Osteoblast (primary cell): ENCODE measurements at regions not wholly inside any gene's neighbourhood (a gene's known extent, or its start where the extent isn't known, plus 50 kb on each side); places are given as distances from the start of the nearest gene placed in this dataset.

ENCODE experiments used
- DNase-seq: peaks from one replicate; pipeline ENCODE4 v3.0.0; 2011; ENCODE audit warnings: low spot score, mixed read lengths; ENCODE audit not compliant: insufficient read length; ENCODE audit errors: missing footprints
- H2AFZ ChIP-seq: 2 replicates; pipeline ENCODE4 v1.6.0; 2011; ENCODE audit warnings: mild to moderate bottlenecking, low read length
- H3K27ac ChIP-seq: 2 replicates; pipeline ENCODE4 v1.5.1; 2011; ENCODE audit warnings: mild to moderate bottlenecking, low read depth, low read length, moderate library complexity
- H3K27me3 ChIP-seq: 2 replicates; pipeline ENCODE4 v1.6.0; 2012; ENCODE audit warnings: mild to moderate bottlenecking, control low read depth, inconsistent platforms, low read length, moderate library complexity; ENCODE audit not compliant: insufficient read depth
- H3K36me3 ChIP-seq: 2 replicates; pipeline ENCODE4 v1.5.1; 2011; ENCODE audit warnings: mild to moderate bottlenecking, low read length, control low read depth, moderate library complexity; ENCODE audit not compliant: insufficient read depth
- H3K4me1 ChIP-seq: 2 replicates; pipeline ENCODE4 v1.5.1; 2011; ENCODE audit warnings: mild to moderate bottlenecking, low read length, control low read depth, moderate library complexity; ENCODE audit not compliant: insufficient read depth
- H3K4me2 ChIP-seq: 2 replicates; pipeline ENCODE4 v1.6.0; 2011; ENCODE audit warnings: mild to moderate bottlenecking, low read length; ENCODE audit not compliant: insufficient read depth
- H3K4me3 ChIP-seq: fragments of 200-600 bp; sonication (generic); 3 replicates; pipeline ENCODE4 v1.5.1; 2012; ENCODE audit warnings: mild to moderate bottlenecking, low read length, inconsistent platforms; ENCODE audit not compliant: insufficient read depth
- H3K79me2 ChIP-seq: 2 replicates; pipeline ENCODE4 v1.6.0; 2012; ENCODE audit warnings: mild to moderate bottlenecking, low read length, control low read depth, inconsistent platforms; ENCODE audit not compliant: insufficient read depth
- H3K9me3 ChIP-seq: 2 replicates; pipeline ENCODE4 v1.5.1; 2011; ENCODE audit warnings: low read depth, low read length, control low read depth
- H4K20me1 ChIP-seq: 2 replicates; pipeline ENCODE4 v1.6.0; 2012; ENCODE audit warnings: mild to moderate bottlenecking, low read length, control low read depth; ENCODE audit not compliant: insufficient read depth
- TF ChIP-seq, protein P1 (sequence below): IDR thresholded peaks from 2 replicates; pipeline ENCODE4 v1.5.1; 2011; ENCODE audit warnings: mild to moderate bottlenecking, low read depth, low read length, moderate library complexity; ENCODE audit errors: extremely low read depth

DNA sequence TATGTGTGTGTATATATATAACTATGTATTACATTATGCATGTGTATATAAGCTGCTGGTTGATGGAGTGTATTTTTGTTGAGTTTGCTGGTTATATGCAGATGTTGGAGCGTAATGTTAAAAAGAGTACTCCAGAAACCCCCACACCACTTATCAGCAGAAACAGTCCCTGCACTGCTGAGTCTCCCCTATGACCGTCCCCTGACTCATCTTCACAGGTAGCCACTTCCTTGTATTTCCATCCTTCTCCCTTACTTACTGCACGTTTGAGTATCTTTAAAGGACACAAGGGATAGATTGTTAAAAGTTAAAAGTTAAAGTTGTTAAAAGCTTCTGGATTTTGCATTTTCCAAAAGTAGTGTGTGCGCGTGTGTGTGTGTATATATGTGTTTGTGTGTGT is 853.9 kb upstream of the EEF2KMT start:
- Histone ChIP-seq H3K9me3 (no peaks in the 10 kb centered on the region), H3K79me2 (no peaks in the 10 kb centered on the region), H3K4me1 (no peaks in the 10 kb centered on the region), H3K4me2 (no peak overlapping the region), H3K27me3 (no peaks in the 10 kb centered on the region), H4K20me1 (no peaks in the 10 kb centered on the region), H3K4me3 (no peak overlapping the region), H2AFZ (no peak overlapping the region), H3K27ac (no peak overlapping the region), H3K36me3 (no peaks in the 10 kb centered on the region)
- TF ChIP-seq, protein P1, sequence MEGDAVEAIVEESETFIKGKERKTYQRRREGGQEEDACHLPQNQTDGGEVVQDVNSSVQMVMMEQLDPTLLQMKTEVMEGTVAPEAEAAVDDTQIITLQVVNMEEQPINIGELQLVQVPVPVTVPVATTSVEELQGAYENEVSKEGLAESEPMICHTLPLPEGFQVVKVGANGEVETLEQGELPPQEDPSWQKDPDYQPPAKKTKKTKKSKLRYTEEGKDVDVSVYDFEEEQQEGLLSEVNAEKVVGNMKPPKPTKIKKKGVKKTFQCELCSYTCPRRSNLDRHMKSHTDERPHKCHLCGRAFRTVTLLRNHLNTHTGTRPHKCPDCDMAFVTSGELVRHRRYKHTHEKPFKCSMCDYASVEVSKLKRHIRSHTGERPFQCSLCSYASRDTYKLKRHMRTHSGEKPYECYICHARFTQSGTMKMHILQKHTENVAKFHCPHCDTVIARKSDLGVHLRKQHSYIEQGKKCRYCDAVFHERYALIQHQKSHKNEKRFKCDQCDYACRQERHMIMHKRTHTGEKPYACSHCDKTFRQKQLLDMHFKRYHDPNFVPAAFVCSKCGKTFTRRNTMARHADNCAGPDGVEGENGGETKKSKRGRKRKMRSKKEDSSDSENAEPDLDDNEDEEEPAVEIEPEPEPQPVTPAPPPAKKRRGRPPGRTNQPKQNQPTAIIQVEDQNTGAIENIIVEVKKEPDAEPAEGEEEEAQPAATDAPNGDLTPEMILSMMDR: no peak
- no peak for DNase-seq

DNA sequence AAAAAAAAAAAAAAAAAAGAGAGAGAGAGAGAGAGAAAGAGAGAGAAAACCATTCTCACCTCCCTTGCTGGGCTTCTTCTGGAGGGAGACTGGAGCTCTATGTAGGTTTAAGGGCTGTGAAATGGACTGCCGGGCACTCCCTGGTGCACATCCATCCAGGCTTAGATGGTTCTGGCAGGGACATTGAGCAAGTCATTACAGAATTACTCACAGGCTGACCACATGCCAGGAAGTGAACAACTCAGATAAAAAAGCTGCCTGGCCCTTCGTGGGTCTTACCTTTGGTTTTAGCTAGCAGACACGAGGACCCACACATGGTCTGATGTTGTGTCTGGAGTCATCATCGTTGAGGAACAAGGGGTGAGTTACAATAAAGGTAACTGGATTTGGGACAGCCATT is 847.4 kb upstream of the EEF2KMT start:
- TF ChIP-seq, protein P1: no peak
- H3K4me3 ChIP-seq: no peak overlapping the region

DNA sequence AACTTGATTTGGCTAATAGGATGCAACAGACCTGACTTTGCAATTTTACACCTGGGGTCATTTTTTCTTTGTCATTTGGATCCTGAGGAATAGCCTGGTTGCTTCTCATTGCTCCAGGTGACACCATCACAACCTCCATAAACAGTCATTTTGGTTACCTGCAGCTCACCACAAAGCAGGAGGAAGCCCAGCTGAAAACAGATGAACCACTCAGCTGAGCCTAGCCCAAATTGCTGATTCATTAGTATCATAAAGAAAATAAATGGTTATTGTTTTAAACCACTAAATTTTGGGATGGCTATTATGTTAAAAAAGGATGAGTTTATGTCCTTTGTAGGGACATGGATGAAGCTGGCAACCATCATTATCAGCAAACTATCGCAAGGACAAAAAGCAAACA is 841.0 kb upstream of the EEF2KMT start:
- TF ChIP-seq, protein P1: no peak
- H3K9me3 ChIP-seq: no peaks in the 10 kb centered on the region
- no peak overlapping the region for H2AFZ ChIP-seq
- no peak overlapping the region for H3K4me3 ChIP-seq
- H3K36me3 ChIP-seq: no peaks in the 10 kb centered on the region
- no peaks in the 10 kb centered on the region for H3K4me1 ChIP-seq
- no peak for DNase-seq
- H4K20me1 ChIP-seq: no peaks in the 10 kb centered on the region
- H3K4me2 ChIP-seq: no peak overlapping the region
- no peak overlapping the region for H3K27ac ChIP-seq
- H3K27me3 ChIP-seq: no peaks in the 10 kb centered on the region
- no peaks in the 10 kb centered on the region for H3K79me2 ChIP-seq

More for the DNA sequence above, 847.4 kb upstream of the EEF2KMT start:
- no peaks in the 10 kb centered on the region for H3K27me3 ChIP-seq
- no peaks in the 10 kb centered on the region for H4K20me1 ChIP-seq
- no peak overlapping the region for H3K27ac ChIP-seq
- no peak for DNase-seq
- H3K4me2 ChIP-seq: no peak overlapping the region
- H2AFZ ChIP-seq: no peak overlapping the region
- no peaks in the 10 kb centered on the region for H3K36me3 ChIP-seq
- H3K79me2 ChIP-seq: no peaks in the 10 kb centered on the region
- peaks cover 2% of the 10 kb centered on the region for H3K9me3 ChIP-seq
- no peaks in the 10 kb centered on the region for H3K4me1 ChIP-seq

DNA sequence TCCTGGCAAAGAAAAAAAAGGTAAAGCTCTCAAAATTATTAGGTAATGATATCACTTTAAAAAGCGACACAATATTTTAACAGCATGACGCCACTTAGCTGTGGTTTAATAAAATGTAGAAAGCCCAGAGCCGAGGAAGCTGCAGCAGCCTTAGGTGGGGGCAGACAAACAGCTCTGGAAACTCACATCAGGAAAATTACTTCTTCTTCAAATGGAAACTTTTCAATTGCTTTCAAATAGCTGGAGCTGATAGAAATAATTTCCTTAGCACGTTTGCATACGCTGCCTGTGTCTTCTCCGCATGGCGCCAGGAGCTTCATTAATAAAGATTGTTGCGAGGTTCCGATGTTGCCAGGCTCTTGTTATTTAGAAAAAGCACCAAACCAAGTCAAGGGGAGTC is 835.3 kb upstream of the EEF2KMT start:
- Histone ChIP-seq H2AFZ (no peak overlapping the region), H3K4me3 (no peak overlapping the region), H3K27ac (no peak overlapping the region), H3K27me3 (no peaks in the 10 kb centered on the region), H3K9me3 (no peaks in the 10 kb centered on the region), H3K36me3 (no peaks in the 10 kb centered on the region), H3K4me1 (no peaks in the 10 kb centered on the region), H3K4me2 (no peak overlapping the region), H3K79me2 (no peaks in the 10 kb centered on the region), H4K20me1 (no peaks in the 10 kb centered on the region)
- no peak for DNase-seq
- TF ChIP-seq, protein P1: no peak
